ENCODE measurements at regions not wholly inside any gene's neighbourhood (a gene's known extent, or its start where the extent isn't known, plus 50 kb on each side); places are given as distances from the start of the nearest gene placed in this dataset.

DNA sequence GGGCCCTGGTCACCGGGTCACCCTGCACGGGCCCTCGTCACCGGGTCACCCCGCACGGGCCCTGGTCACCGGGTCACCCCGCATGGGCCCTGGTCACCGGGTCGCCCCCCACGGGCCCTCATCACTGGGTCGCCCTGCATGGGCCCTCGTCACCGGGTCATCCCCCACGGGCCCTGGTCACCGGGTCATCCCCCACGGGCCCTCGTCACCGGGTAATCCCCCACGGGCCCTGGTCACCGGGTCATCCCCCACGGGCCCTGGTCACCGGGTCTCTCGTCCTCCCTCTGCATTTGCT is 77.6 kb downstream of the RIPK4 start:
- DNase-seq, result no peak

DNA sequence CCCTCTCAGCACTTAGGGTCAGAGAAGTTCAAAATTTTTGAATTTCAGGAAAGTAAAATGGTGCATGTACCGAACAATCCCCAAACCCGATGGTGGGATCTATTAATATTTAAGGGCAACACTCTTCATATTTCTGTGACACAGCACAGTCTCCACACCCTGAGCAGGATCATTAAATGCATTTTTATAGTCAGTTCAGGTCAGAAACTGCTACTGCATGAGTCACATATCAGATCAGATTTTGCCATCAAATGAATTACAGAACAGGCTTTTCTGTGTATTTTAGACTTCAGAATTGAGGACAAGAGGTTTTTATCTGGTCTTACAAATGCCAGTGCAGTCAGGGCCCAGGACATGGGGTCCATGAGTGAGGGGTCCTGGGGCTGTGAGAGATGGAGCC is 79.2 kb downstream of the RIPK4 start:
- no peak for DNase-seq

DNA sequence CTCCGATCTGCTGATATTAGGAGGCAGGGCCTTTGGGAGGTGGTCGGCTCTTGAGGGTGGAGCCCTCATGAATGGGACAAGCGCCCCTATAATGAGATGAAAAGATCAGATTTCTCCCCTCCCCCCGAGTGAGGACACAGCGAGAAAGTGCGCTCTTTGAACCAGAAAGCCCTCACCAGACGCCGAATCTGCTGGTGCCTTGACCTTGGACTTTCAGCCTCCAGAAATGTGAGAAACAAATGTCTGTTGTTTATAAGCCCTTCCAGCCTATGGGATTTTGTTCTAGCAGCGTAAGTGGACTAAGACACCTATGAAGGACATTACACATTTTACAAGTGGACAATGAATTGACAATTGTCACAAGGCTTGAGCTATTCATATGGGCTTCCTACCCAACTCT is 80.2 kb downstream of the RIPK4 start:
- DNase-seq, result no peak

DNA sequence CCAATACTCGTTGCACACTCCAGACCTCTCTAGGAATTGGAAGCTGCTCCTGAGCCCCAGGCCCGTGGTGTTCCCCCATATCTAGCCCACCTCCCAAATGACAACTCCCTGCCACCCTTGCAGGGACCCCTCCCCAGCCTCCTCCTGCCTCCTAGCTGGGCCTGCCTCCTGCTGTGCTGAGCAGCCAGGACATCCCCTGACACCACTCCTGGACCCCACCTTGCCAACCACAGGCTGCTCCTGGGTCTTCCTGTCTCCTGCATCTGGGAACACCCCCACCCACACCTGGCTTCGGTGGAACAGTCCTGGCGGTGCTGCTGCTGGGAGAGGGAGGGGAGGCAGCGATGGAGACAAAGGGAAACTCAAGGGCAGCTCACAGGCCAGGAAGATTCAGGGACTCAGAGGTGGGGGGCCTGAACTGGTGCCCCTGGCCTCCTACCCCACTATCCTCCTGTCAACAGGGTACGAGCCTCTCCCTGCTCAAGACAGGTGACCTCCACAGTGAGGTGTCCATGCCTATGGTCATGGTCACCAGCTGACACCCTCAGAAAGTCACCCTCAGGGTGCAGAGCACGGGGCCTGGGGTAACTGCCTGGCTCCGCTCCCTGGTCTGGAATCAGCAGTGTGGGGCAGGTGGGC is 81.2 kb downstream of the RIPK4 start:
- DNase-seq, result no peak

DNA sequence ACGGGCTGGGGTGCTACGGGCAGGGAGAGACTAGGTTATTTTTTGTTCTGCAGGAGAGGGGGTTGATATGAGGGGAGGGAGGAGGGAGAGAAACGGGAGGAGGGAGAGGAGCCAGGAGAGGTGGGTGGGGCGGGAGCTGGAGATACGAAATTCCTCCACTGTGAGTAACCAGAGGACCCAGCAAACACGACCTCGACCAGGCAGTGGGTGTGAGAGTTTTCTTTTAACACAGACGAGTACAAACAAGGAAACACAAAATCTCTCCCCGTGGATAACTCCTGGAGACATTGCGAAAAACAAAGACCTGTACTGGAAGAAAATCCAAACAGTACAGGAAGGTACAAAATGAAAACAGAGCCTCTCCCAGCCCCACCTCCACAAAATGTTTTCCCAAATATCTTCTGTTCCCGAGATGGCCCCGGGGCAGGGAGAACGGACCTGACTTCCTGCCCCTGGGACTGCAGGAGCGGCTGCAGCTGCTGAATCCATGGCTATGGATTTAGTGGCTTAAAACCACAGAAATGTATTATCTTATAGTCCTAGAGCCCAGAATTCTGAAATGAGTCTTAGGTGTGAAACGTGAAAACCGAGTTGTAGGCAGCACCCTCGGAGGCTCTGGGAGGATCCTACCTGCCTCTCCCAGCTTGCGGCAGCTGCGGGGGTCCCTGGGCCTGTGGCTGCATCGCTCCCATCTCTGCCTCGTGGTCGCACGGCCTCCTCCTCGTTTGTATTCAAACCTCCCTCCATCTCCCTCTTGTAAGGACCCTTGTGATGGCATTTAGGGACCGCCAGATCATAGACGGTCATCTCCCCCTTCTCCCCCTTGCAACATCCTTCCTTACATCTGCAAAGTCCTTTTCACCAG is 82.2 kb downstream of the RIPK4 start:
- no peak for DNase-seq

DNA sequence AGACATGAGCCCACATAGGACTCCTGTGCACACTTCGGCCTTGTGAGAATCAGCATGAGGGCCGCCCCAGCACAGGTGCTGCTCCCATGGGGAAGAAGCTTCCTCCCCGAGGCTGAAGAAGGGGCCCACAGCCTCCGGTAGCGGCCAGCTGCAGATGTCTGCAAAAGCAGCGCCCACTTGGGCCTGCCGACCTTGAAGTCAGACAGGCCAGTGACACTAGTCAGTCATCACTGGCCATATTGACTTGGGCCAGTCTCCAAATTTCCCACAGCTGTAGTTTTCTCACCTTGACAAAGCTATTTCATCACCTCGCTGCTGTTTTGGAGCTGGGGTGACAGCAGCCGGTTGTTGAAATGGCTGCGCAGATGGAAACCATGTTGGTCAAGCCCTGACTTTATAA is 83.0 kb downstream of the RIPK4 start:
- DNase-seq, result no peak

DNA sequence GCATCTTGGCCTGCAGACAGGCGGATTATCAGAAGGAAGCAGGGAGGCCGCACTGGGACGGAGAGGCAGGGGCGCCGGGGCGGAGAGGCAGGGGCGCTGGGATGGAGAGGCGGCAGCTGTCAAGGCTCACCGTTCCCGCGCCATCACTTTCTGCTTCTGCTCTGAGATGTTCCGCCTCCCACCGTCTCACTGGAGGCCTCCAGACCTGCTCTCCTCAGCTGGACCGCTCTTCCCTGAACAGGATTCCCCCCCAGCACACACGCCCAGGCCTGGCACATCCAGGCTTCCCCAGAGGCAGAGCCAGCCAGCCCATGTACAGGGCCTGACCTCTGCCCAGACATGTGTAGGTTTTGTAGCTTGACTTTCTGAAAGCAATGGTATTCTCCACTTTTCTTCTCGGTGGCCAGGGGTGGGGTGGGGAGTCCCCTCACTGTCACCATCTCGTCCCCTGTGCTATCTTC is 84.1 kb downstream of the RIPK4 start:
- DNase-seq, result no peak

DNA sequence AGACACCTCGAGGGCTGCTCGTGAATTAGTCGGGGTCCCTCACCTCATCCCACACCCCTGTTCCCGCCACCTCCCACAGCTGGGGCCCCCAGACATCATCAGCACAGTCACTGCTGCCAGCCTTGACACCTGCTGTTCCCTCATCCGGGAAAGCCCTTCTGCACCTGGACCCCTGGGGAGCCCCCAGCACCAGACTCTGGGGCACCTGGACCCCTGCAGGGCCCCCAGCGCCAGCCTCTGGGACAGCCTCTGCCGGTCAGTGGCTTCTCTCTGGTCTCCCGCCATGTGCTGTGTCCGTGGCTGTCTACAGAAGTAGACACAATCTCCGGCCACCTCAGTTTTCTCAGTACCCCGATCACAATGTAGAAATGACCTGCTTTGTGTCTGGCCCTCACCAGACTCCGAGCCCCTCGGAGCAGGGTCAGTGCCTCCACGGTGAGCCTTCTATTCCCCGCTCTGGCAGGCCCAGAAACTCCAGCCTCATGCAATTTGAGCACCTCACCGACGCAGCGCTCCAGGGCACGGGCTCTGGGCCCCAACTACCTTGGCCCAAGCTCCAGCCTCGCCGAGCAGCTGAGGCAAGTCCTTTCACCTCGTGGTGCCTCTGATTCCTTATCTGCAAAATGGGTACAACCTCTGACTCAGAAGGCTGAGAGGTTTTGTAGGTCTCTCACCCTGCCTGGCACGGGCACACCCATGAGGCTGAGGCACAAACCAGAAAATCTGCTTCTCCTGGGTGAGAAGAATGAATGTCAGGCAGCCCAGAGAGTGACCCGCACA is 84.7 kb downstream of the RIPK4 start:
- no peak for DNase-seq

DNA sequence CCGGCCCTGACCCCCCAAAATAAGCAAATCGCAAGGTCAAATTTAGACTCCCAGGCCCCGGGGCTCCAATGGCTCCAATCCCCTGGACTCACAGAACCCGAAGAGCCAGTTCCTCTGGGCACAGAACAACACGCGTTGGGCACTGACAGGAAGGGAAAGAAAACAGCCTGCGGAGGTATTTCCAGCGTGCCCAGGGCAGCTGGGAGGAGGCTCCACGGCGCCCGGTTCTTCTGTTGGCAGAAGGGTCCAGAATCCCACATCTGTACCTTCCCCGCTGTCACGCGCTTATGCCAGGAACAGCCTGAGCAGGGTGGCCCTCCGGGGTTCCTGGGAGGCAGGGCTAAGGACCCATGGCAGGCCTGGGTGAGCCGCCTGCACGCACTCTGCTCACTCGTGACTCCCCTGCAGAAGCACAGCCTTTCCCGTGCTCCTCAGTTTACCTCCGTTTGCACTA is 85.5 kb downstream of the RIPK4 start:
- no peak for DNase-seq

DNA sequence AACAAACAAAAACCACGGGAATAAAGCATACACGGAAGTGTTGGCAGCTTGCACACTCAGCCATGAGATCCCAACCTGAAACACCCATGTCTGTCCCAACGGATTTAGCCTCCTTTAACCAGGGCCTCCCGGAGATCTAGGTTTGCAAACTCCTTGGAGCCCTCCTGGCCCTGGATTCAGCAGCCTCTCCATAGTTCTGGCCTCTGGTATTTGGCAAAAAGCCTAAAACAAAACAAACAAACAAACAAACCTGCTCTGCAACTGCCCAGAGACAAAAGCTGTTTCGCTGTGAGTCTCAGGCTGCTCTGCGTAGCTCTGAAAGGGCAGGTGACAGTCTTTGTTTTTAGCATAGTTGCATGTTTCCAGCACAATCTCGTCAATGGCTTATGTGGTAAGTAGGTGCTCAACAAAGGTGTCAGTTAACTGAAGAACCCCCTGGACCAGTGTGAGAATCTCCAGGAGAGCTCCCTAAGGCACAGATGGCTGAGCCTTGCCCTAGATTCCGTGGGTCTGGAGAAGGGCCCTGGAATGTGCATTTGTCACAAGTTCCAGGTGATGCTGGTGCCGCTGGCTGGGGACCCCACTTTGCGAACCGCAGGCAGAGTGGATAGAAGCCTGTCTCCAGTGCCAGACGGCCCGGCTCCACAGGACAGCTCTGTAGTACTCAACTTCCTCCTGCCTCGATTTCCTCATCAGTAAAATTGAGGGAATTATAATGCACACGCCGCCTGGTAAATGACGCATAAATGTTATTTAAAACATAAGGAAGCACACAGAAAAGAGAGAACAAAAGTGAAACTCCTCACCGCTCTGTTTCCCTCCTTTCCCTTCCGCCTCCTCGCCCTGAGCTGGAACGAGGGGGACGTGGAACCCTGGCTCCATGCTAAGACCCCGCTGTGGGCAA is 86.2 kb downstream of the RIPK4 start:
- DNase-seq, result no peak

DNA sequence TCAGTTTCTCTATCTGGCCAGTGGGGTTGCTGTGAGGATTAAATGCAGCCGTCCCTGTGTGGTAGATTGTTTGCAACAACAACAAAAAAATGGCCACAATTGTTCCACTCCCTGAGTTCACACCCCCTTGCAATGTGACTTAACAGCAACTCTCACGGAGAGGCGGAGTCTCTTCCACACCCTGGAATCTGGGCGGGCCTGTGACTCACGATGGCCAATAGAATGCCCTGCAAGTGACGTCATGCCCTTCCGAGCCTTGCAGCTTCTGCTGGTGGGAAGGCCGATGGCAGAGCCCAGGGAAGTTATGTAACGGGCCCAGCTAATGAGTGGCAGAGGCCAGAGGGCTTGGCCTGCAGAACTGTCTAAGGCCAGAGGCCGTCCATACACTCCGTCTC is 87.9 kb downstream of the RIPK4 start:
- peak; percentile 95 for DNase-seq

DNA sequence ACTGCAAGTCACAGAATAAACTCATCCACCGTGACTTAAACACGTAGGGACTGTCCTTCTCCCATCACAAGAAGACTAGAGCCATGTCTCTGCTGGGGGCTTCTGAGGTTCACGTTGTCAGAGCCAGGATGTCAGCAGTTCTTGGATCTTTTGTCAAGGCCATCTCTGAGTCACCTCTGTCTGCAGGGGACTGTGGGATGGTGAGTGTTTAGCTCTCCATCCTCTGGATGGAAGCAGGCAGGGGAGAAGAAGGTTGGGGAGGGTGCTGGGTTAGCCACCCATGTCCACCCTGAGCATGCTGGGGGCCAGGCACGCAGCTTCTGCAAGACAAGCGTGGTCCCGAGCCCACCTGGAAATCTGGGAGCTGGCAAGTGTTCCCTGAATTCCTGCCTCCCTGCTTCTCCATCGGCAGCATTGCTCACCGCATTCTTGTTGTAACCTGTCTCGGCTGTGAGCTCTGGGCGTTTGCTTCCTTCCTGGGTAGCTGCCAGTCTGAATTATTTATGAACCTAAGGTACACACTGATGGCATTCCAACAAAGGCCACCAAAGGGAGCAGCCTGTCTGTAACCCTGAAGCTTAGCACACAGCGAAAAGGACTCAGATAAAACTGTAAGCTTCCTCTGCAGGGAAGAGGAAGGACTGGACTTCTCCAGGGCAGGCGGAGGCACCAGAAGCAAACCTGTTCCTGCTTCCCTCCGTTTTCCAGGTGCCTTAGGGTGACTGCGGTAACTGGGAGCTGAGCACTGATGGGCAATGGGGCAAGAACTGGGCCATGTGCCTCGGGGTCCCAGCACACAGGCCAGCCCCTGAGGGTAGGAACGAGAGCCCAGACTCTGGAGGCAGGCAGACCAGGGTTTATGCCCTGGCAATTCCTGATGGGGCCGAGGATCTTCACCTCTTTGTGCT is 88.6 kb downstream of the RIPK4 start:
- DNase-seq, result peak; percentile 17

DNA sequence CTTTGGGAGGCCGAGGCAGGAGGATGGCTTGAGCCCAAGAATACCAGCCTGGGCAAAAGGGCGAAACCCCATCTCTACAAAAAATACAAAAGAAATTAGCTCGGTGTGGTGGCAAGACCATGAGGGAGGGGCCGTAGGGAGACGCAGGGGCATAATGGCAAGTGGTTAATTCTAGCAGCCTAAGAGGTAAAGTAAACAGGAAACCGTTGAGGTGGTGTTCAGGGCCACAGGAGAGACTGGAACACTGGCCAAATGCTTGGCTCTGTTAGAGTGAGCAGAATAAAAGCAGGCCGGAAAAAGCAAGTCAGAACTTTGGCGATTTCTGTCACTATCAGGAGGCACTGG is 89.2 kb downstream of the RIPK4 start:
- DNase-seq, result no peak

DNA sequence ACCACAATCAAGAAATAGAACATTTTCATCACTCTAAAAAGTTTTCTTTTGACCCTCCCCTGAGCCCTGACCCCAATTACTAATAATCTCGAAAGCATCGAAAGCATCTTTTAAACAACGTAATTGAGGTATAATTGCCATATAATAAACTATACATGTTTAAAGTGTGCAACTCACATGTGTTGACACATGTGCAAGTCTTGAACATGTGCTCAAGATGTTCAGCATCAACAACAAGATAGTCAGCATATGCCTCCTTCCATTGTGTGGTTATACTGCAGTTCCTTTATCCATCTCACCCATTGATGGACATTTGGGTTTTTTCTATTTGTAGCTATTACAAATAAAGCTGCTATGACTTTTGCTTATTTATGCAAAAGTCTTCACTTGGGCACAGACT is 90.7 kb downstream of the RIPK4 start:
- no peak for DNase-seq

DNA sequence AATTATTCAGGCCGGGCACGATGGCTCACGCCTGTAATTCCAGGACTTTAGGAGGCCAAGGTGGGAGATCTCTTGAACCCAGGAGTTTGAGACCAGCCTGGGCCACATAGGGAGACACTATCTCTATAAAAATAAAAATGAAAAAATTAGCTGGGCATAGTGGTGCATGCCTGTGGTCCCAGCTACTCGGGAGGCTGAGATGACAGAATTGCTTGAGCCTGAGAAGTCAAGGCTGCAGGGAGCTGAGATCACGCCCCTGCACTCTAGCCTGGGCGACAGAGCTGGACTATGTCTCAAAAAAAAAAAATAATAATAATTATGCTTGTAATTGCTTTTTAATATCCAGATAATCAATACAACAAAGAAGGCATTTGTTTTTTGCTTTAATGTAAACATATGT is 91.3 kb downstream of the RIPK4 start:
- DNase-seq, result no peak

DNA sequence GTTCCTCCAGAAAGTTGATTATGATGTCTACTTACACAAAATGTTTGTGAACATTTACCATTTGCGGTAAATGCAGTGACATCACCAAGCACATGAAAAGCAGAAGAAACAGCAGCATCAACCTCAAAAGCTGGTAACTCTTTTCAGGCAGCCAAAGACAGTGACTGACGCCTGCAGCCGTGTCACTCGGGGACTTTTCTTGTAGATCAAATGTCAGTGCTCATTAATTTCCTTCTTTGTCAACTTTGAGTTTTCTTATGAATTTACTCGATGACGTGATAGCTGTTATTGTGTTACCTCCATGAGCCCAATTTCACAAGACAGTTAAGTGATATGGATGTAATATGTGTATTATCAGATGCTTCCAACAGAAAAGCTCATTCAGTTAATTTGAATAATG is 92.5 kb downstream of the RIPK4 start:
- no peak for DNase-seq

DNA sequence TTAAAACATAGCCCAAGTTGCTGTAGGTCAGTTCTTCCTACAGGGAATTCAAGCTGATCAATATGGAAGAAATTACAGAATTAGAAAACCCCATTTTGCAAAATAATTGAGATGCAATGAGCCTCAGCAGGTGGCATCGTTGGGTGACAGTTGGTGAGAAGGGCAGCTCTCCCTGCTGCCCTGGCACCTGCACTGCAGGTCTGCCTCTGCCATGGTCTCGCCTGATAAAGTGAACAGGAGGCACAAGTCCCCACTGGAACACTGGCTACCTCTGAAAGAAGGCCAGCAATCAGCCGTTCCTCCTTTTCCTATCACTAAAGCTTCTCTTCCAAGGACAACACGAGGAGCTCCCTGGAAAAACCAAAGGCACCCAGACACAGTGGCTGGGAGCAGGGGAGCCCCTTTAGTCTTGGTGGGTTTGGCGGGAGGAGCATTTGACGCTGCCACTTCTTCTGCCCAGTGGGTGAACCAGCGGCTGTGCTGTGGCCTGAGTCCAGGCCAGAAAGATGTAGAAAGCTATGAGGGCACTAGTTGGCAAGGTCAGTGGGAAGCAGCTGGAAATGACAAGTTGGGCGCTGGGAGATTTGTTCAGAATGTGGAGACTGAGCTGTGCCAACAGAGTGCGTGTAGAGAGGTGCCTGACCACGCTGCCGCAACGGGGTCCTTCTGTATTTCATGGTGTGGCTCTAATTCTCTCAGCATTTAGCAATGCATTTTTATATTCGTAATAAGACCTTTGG is 93.1 kb downstream of the RIPK4 start:
- DNase-seq, result no peak

DNA sequence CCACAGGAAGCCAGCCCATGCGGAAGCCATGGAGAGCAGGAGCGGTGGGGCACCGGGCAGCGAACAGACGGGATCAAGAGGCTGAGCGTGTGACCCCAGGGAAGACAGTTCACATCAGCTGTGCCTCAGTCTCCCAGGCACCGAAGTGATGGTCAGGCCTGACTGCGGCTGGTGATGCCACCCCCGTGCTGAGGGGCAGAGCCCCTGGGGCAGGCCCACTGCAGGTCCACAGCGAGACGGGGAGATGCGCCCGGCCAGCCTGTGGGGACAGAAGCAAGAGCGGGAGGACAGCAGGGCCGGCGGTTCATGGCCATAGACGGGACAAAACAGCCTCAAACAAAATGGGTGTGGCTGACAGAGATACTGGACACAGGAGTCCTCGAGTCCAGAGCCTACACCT is 93.8 kb downstream of the RIPK4 start:
- DNase-seq, result no peak

DNA sequence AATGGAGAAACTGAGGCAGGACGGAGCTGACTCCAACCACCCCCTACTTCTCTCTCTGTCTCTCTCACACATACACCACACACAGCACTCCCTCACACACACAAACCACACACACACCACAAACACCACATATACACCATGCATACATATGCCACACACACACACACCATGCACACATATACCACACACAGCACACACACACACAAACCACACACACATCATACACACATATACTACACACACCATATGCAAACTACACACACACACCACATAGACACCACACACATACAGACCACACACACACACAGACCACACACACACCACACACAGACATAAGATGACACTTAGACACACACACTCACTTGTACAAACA is 94.3 kb downstream of the RIPK4 start:
- no peak for DNase-seq

DNA sequence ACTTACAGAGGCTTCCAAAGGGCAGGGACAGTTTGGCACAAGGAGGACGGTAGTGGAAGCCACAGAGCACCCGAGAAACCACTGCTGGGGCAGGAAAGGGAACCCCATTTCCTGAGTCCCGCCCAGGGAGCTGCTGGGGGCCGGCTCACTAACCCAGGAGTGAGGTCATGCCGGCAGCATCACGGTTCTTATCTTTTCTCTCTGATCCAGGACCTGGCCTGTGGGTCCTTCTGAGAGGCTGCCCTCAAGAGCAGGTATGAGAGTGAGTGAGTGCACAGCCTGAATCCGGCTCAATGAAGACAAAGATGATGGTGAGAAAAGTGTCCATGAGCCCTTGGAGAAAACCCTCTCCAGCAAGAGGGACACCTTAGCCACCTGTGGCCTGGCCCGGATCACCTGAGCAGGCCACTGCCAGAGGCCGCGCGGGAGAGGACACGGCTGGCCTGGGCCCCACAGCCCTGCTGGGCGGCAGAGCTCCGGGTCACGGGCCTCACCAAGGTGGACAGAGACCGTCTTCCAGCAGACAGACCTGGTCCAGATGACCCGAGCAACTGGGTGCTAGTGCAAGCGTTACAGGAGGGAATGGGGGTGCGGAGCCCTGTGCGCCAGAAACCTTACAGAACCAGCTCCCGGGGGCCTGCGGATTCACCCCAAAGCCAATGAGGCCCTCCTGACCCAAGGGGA is 94.9 kb downstream of the RIPK4 start:
- DNase-seq, result no peak
